A673 (cell line): ENCODE measurements at regions not wholly inside any gene's neighbourhood (a gene's known extent, or its start where the extent isn't known, plus 50 kb on each side); places are given as distances from the start of the nearest gene placed in this dataset.

Experiments used
- CTCF ChIP-seq: fragments of 300-800, 200-600 bp; sonication (generic); conservative IDR thresholded peaks from 2 replicates; pipeline ENCODE4 v1.5.1; 2017; ENCODE audit warnings: low read depth, mild to moderate bottlenecking, antibody characterized with exemption, low read length, moderate library complexity, mixed read lengths
- EZH2 ChIP-seq: fragments of 200-600 bp; sonication (generic); IDR thresholded peaks from 2 replicates; pipeline ENCODE4 v1.6.1; 2017; ENCODE audit warnings: borderline replicate concordance, low read depth, mild to moderate bottlenecking, mixed read lengths, antibody characterized with exemption, low read length; ENCODE audit not compliant: poor library complexity, severe bottlenecking

- no peak for TF ChIP-seq CTCF
- no peak for TF ChIP-seq EZH2
Observed at GRCh38 chr18:66662632-66663031, 58.7 kb upstream of the CDH19 start.
